ENCODE measurements at regions not wholly inside any gene's neighbourhood (a gene's known extent, or its start where the extent isn't known, plus 50 kb on each side); places are given as distances from the start of the nearest gene placed in this dataset.

DNA sequence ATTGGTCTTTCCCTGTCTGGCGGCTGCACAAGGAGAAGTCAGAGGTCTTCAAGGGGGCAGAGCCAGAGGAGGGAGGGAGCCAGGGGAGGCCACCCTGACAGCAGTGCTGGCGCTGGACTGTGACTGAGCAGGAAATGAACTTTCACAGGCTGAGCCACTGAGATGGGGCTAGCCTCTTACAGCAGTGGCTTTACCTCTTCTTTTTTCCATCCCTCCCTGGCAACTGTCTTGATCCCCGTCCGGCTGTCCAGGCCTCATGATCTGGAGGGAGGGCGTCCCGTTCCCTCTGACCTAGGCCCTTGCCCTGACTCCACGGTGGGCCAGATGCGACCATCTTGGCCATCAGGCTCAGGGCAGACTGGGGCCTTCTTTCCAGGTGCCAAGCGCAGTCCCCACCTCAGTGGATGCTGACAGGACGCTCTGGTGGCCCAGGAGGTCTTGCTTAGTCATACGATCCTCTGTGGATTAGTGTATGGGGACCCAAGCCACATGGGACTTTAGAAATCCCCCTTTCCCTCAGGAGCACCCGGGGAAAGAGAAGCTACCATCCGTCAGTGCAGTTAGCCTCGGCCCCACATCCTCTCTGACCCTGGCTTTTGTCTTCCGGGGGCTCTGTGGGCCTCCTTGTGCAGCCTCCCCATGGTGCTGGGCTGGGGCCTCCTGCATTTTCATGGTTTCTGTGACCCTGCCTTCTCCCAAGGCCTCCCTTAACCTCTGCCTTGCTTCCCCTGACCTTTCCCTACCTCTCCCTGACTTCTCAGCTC lies 57.4 kb upstream of the CCDC167 start:
- TF ChIP-seq, protein P1, sequence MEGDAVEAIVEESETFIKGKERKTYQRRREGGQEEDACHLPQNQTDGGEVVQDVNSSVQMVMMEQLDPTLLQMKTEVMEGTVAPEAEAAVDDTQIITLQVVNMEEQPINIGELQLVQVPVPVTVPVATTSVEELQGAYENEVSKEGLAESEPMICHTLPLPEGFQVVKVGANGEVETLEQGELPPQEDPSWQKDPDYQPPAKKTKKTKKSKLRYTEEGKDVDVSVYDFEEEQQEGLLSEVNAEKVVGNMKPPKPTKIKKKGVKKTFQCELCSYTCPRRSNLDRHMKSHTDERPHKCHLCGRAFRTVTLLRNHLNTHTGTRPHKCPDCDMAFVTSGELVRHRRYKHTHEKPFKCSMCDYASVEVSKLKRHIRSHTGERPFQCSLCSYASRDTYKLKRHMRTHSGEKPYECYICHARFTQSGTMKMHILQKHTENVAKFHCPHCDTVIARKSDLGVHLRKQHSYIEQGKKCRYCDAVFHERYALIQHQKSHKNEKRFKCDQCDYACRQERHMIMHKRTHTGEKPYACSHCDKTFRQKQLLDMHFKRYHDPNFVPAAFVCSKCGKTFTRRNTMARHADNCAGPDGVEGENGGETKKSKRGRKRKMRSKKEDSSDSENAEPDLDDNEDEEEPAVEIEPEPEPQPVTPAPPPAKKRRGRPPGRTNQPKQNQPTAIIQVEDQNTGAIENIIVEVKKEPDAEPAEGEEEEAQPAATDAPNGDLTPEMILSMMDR (conservative IDR thresholded peaks at IDR 0.05 in 1 of 2, IDR thresholded peaks at IDR 0.05 in 1 of 2; ENCODE audit: extremely low read depth in 1 of 2, insufficient read depth in 1 of 2, low read depth in 1 of 2, low read length in 2 of 2) = no peak
- no peak for TF ChIP-seq EZH2 (IDR thresholded peaks at IDR 0.05; ENCODE audit: borderline replicate concordance, low read length)
